CD4-positive, alpha-beta T cell treated with Interleukin-17A for 1 hour (primary cell): ENCODE measurements at regions not wholly inside any gene's neighbourhood (a gene's known extent, or its start where the extent isn't known, plus 50 kb on each side); places are given as distances from the start of the nearest gene placed in this dataset.

Source experiments
- DNase-seq: peaks from one replicate; pipeline ENCODE4 v3.0.0-alpha.2; 2020

DNA sequence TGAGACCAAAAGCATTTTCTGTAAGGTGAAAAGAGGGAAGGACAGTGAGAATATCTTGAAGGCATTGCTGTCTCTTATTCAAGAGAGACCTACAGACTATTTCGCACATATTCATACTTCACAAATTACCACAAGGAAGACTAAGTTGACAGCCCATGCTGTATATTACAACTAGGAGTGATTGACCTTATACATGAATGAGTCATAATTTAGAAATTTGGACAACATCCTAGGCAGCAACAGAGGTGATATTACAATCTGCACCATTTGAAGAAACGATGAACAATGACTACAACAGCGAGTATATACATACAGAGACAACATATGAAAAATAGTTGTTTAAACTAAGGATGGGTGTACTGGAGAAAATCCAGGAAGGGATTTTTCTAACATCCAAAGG, 971.7 kb downstream of the CDH11 start:
- DNase-seq = no peak

GRCh38 chr16:64149756-64150155, 972.1 kb downstream of the CDH11 start:
- no peak for DNase-seq

GRCh38 chr16:64148356-64148755, 973.5 kb downstream of the CDH11 start:
- DNase-seq = no peak

DNA sequence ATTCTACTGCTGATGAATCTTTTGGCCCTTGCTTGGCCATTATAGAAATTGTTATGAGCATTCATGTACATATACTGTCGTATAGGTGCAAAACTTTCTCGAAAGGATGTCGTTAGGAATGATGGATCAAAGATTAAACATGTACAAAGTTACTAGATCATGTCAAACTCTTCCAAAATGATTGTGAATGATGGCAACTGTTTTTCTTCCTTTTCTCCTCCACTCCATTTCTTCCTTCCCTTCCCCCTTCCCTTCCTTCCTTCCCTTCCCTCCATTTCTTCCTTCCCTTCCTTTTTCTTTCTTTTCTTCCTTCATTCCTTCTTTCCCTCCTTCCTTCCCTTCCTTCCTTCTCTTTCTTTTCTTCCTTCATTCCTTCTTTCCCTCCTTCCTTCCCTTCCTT, 973.9 kb downstream of the CDH11 start:
- DNase-seq = no peak

- DNase-seq = no peak
Measured at GRCh38 chr16:64144617-64145016, 977.2 kb downstream of the CDH11 start.

DNA sequence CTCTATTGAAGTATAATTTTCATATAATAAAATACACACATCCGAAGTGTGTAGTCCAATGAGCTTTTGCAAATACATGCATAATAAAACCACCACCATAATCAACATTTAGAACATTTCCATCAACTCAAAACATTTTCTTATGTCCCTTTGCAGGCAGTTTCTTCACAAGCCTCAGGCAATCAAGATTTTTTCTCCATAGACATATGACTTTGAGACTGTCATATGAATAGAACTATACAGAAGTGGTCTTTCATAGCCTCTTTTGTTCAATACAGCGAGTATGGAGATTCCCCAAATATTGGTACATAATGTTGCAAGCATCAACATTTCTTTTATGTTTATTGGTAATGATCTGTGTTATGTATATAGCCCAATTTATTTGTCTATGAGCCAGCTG, 983.2 kb downstream of the CDH11 start:
- no peak for DNase-seq

DNA sequence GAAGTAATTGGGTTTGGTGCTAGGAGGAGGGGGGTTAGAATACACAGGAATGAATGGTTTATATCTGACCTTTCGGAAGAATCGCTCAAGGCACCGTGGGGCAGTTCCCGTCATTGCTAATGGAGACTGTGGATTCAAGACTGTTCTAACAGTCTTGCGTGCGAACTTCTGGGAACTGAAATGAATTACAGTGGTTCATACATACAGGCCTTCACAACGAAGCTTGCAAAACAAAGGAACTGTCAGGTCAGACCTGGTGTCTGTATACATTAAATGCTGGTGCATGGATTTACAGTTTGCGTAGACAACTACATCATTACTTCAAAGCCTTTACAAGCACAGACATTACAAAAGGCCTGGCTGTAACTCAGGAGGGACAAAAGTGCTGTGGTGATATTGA, 983.9 kb downstream of the CDH11 start:
- no peak for DNase-seq

DNA sequence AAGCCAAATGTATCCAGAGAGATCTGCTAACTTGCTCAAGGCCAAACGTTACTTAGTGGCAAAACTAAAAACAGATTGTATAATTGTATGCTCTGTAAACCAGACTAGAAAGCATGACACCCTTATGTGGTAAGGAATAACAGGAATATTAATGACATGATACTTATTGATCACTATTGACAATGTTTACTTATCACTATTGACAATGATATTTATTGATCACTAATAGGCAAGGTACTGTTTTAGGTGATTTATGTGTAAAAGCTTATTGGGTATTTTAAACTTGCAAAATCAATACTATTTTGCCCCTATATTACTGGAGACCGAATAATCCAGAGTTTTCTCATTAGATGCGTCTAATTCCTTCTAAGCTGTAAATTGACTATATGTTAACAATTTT, 985.1 kb downstream of the CDH11 start:
- DNase-seq = no peak

- DNase-seq = no peak
Measured at GRCh38 chr16:64136314-64136713, 985.5 kb downstream of the CDH11 start.

- no peak for DNase-seq
Measured at GRCh38 chr16:64133366-64133765, 988.5 kb downstream of the CDH11 start.

- DNase-seq = no peak
Measured at GRCh38 chr16:64132759-64133361, 989.0 kb downstream of the CDH11 start.

GRCh38 chr16:64132190-64132589, 989.7 kb downstream of the CDH11 start:
- no peak for DNase-seq

- DNase-seq = no peak
Measured at GRCh38 chr16:64131423-64131822, 990.4 kb downstream of the CDH11 start.

DNA sequence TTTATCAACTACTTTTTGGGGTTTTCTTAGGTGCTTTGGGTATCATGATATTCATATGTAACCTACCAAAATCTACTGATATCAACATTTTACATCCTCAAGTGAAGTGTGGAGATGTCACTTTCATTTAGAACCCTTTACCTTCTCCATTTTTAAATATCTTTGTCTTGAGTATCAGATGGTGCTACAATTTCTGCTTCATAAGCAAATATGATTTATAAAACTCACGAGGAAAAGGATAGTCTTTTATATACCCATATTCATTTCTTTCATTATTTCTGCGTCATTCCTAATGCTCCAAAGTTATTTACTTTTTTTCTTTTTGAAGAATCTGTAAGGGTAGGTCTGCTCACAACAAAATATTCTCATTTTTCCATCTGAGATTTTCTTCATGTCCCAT, 991.7 kb downstream of the CDH11 start:
- DNase-seq = no peak

DNA sequence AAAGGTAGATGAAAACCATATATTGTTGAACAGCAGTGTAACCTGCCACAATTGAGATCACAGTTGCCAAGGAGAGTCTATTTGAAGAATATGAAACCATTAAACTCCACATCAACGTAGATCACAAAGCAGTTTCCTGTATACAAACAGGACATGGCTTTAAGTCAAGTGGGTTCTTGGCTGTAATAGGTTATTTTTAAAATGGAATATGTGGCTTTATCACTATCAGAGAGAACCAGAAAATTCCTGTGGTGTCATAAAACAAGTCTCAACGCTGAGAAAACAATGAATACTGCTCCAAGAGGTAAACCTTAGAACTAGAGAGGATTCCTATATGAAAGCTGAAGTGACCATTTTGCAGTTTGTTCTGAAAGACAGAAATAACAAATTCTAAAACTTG, 999.7 kb downstream of the CDH11 start:
- no peak for DNase-seq

GRCh38 chr16:64121473-64121872, 1000.4 kb downstream of the CDH11 start:
- DNase-seq = no peak

DNA sequence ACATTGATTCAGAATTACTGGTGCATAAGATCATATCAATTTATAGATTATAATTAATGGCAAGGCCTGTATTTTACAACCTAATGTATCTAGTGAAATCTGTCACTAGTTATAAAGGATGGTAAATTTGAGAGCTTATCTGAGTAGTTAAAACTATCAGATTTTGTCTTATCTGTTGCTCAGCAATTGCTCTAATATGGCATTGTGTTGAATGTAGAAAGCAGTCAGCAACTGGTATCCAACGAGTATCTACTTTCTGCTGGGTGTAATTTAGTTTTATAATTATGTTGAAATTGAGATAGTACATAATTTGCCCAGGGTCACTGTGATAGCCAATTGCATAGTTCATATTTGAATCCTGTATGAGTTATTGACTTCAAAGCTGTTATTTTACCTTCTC, 1005.7 kb downstream of the CDH11 start:
- DNase-seq = no peak

- no peak for DNase-seq
Measured at GRCh38 chr16:64109241-64109640, 1012.6 kb downstream of the CDH11 start.

DNA sequence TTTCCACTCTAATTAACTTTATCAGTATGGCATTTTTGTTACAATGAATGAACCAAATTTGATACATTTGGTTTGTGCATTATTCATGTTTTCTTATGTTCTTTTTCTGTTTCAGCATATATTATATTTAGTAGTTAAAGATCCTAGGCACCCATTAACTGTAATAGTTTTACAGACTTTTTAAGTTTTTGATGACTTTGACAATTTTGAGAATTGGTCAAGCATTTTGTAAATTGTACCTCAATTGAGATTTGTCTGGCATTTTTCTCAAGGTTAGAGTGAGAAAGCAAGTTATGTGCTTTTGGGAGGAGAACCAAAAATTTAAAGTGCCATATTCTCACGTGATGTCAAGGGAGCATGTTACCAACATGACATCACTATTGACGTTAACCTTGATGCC, 1019.2 kb downstream of the CDH11 start:
- no peak for DNase-seq

DNA sequence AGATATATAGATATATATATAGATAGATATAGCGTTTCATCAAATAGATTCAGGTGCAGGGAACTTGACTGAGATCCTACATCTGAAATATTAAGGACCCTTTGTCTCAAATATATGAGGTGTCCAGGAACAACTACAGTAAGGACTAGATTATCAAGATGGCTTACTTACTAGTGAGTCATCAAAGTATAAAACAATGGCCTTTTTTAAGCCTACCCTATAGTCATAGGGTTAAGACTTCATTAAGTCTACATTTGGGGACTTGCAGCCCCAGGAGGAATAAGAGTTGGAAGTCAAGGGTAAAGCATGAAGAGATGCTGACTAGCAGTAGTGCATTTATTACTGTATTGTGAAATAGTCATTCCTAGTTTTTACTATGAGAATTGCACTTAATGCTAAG, 1023.4 kb downstream of the CDH11 start:
- DNase-seq = no peak

- DNase-seq = no peak
Measured at GRCh38 chr16:64096689-64097088, 1025.2 kb downstream of the CDH11 start.

GRCh38 chr16:64094992-64095634, 1026.8 kb downstream of the CDH11 start:
- no peak for DNase-seq

- no peak for DNase-seq
Measured at GRCh38 chr16:64094181-64094965, 1027.5 kb downstream of the CDH11 start.

DNA sequence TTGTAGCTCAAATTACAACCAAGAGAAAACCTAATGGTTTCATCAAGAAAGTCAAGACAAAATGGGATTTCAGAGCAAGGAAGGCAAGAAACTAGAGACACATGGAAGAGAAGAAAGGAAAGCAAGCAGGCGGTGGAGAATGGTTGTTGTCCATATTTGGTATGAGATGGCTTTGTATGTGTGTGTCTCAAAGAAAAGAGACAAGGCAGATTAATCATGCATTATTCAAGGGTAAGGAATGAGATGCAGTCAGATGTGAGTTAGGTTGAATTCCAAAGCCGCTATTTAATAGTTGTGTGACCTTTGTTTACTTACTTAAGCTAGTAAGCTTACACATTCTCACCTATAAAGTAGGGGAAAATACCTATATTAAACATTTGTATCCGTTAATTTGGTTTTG, 1029.6 kb downstream of the CDH11 start:
- no peak for DNase-seq
